LoVo (cell line): ENCODE measurements at regions not wholly inside any gene's neighbourhood (a gene's known extent, or its start where the extent isn't known, plus 50 kb on each side); places are given as distances from the start of the nearest gene placed in this dataset.

Source experiments
- DNase-seq: peaks from one replicate; pipeline ENCODE4 v3.0.0-alpha.2; 2016; ENCODE audit warnings: low spot score

DNA sequence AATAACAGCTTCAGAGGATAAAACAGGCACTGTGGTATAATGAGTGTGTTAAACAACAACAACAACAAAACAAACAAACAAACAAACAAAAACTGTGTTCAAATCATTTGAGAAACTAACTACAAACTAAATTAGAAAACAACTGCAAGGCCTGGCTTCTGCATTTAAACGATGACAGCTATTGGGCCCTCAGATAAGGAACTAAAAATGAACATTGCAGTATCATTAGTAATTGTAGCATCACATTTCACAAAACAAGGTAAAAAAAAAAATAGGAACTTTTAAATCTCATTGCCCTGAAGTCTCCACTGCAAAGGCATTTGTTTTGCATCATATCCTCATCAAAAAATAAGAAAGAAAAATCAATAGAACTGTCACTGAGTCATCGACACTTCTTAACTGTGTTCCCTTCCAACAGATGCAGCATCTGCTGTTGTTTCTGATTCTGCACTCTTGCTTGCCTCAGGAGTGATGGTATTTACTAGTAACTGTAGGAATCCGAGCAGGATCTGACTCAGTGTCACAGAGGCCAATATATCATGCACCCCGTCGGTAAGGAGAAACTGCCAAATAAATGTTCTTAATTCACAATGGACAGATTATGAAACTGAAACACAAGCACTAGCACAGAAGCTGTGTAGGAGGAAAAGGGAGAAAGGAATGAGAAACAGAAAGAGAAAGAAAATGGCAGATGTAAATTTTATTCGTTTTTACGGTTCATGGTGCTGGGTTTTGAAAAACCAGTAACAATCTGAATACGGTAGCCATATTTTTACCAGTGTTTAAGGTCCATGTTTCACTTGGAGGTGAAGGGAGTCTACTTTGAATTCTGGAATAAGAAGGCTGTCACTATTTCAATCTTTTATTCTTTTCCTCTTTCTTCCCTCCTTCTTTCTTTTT is 365.7 kb upstream of the EPHA7 start:
- no peak for DNase-seq

DNA sequence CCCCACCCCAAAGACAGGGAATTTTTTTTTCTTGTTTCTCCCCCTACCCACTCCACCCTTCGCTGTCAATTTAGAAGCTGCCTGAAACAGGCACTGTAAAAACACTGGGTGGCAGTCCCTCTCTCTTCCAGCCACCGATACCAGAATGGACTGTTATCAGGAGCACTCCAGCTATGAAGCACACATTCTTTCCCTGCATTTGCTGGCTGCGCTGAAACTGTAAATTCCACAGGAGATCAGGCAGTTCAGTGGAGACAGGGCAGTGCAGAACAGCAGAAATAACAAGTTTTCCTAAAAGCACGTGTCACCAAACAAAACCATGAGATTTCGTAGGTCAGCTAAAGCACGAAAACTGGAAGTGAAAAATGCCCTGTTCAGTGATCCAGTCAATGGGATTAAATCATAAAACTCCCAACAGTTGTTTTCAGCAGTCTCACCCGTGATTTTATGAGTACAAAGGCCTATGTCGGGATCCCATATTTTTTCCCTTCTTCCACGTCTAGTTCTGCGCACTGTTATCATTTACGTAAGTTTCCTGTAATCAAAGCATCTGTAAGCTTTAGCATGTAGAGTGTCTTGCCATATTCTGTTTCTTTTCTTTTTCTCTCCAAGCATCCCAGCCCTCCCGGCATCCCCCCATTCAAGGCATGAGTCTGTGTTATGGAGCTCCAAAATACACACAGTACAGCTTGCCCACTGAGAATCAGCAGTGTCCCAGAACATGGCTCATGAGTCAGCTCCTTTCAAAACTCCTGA is 359.9 kb upstream of the EPHA7 start:
- no peak for DNase-seq

GRCh38 chr6:93759190-93759589 is 339.8 kb upstream of the EPHA7 start:
- no peak for DNase-seq

GRCh38 chr6:93751969-93752368 is 332.6 kb upstream of the EPHA7 start:
- DNase-seq, result no peak

- DNase-seq, result no peak
These were observed 330.6 kb upstream of the EPHA7 start for GRCh38 chr6:93749930-93750329.

GRCh38 chr6:93749191-93749590 is 329.8 kb upstream of the EPHA7 start:
- DNase-seq, result no peak

DNA sequence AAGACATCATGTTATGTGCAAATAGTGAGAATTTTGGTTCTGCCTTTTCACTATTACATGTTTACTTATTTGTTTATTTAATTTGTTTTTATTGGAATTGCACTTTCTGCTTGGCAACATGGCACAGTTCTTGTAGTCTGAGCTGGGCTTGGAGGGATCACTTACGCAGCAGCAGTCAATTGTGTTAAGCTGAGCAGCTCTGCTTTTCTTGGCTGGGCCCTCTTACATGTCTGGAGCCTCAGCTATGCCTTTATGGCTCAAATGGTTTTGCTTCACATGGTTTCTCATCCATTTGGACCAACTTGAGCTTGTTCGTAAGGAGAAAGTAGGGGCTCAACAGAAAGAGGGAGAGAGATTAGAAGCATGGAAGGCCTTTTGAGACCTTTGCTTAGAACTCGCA is 327.5 kb upstream of the EPHA7 start:
- no peak for DNase-seq

- no peak for DNase-seq
These were observed 325.9 kb upstream of the EPHA7 start for GRCh38 chr6:93745306-93745705.

DNA sequence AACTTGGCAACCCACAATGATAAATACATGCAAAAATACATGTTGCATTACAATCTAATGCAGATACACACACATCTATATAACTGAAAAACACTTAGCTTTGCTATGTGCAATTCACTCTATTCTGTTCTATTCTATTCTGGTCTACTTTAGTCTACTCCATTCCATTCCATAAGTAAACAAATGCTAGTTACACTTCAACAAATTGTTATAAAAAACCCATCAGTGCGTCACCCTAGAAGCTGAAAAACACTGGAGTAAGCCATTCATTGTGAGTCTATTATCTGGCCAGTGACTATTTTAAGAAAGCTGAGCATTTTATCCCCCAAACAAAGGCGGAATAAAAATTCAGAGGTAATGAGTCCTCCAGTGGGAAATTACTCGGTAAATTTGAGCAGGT is 315.7 kb upstream of the EPHA7 start:
- DNase-seq, result no peak

- no peak for DNase-seq
These were observed 311.9 kb upstream of the EPHA7 start for GRCh38 chr6:93731306-93731705.

- DNase-seq, result no peak
These were observed 308.8 kb upstream of the EPHA7 start for GRCh38 chr6:93728150-93728549.

- DNase-seq, result no peak
These were observed 308.1 kb upstream of the EPHA7 start for GRCh38 chr6:93727447-93727846.

- no peak for DNase-seq
These were observed 302.2 kb upstream of the EPHA7 start for GRCh38 chr6:93721386-93722048.

DNA sequence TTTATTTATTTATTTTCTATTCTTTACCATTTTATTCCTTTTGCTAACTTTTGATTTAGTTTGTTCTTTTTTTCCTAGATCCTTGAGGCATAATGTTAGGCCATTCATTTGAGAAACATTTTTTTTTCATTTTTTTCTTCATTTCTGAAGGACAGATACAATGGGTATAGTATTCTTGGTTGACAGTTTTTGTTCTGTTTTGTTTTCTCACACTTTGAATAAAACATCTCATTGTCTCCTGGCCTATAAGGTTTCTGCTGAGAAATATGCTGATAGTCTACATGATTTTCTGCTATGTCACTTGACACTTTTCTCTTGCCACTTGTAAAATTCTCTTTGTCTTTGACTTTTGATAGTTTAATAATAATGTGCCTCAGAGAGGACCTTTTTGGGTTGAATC is 294.6 kb upstream of the EPHA7 start:
- DNase-seq, result no peak

DNA sequence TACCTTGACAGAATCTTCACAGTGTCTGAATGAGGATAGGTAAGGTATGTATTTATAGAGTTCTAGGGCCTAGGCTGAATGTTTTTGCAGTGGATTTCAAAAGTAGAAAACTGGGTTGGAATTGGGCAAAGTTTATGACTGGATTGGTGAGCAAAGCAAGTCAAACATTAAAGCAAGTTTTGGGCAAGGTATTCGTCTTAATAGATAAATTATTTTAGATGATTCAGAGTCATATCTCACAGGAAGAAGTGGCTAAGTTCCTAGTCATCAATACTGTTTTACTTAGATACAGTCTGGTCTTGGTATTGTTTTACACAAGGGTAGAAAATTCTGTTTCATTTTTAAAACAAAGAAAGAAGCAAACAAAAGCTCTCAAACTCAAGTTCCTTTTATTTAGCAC is 284.1 kb upstream of the EPHA7 start:
- no peak for DNase-seq

- no peak for DNase-seq
These were observed 282.2 kb upstream of the EPHA7 start for GRCh38 chr6:93701526-93701925.

DNA sequence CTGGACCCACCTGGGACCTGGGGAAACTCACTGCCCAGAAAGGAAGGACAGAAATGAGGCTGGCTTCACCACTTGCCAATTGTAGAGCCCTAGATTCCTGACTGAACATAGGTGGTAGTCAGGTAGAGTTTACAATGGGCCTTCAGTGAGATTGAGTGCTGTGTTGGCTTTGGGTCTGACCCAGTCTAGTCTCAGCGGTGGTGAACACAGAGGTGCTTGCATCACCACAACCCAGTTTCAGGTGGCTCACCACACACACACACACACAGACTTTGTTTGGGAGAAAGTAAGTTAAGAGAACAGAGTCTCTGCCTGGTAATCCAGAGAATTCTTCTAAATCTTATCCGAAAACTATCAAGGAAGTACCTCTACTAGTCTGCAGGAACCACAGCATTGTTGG is 266.1 kb upstream of the EPHA7 start:
- no peak for DNase-seq

- no peak for DNase-seq
These were observed 265.0 kb upstream of the EPHA7 start for GRCh38 chr6:93684339-93684738.

GRCh38 chr6:93679836-93680235 is 260.5 kb upstream of the EPHA7 start:
- DNase-seq, result no peak

GRCh38 chr6:93678841-93679454 is 259.6 kb upstream of the EPHA7 start:
- DNase-seq, result no peak

DNA sequence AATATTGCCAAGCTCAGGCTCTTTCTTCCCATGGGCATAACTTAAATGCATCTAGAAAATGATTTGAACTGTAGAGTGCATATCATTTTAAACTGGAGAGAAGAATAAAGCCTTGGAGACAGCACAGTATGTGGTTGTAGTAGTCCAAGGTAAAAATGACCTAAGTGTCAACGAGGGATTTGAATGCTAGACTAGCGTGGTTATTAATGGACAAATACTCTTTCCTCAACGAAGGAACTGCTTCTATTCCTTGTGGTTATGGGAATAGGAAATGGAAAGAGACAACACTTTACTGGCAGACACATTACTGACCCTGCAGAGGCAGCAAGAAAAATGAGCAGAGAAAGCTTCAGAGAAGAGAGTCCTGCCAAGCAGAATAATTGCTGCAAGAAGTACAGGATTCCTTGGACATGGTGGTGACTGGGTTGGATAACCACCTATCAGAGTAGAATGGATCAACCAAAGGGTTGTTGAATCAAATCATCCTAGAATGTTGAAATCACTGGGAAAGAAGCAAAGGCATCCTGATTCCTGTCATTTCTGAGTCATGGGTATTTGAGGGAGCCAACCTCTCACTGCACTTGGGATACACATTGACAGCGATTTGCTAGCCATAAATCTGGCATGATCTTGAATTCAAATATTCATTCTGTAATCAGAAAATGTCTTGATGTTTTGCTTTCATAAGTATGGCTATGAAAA is 258.1 kb upstream of the EPHA7 start:
- DNase-seq, result no peak

GRCh38 chr6:93676581-93676980 is 257.2 kb upstream of the EPHA7 start:
- DNase-seq, result no peak
